GM12878 (cell line): ENCODE measurements at regions not wholly inside any gene's neighbourhood (a gene's known extent, or its start where the extent isn't known, plus 50 kb on each side); places are given as distances from the start of the nearest gene placed in this dataset.

Experiments
- BCL11A ChIP-seq: IDR thresholded peaks from 2 replicates; pipeline ENCODE4 v1.6.1; 2011; ENCODE audit warnings: low read depth, low read length
- EZH2 ChIP-seq: IDR thresholded peaks from 2 replicates; pipeline ENCODE4 v1.6.1; 2012; ENCODE audit warnings: low read depth, mild to moderate bottlenecking, control low read depth, inconsistent platforms, low read length, borderline replicate concordance; ENCODE audit not compliant: control insufficient read depth
- JUND ChIP-seq: IDR thresholded peaks from 2 replicates; pipeline ENCODE4 v1.6.1; 2012; ENCODE audit warnings: low read depth, mild to moderate bottlenecking, low read length, improper control_type of control experiment, moderate library complexity
- KDM1A ChIP-seq: fragments of 200-600 bp; sonication (generic); IDR thresholded peaks from 2 replicates; pipeline ENCODE4 v1.6.1; 2016; ENCODE audit warnings: borderline replicate concordance
- MEF2A ChIP-seq: IDR thresholded peaks from 2 replicates; pipeline ENCODE4 v1.6.1; 2011; ENCODE audit warnings: low read depth, mild to moderate bottlenecking, low read length, moderate library complexity; ENCODE audit not compliant: insufficient read depth
- MXI1 ChIP-seq: fragments of 150-350 bp; IDR thresholded peaks from 2 replicates; pipeline ENCODE4 v1.6.1; 2011; ENCODE audit warnings: low read depth, mild to moderate bottlenecking, inconsistent platforms, low read length, improper control_type of control experiment
- NR2C2 ChIP-seq: IDR thresholded peaks from 2 replicates; pipeline ENCODE4 v1.6.1; 2011; ENCODE audit warnings: borderline replicate concordance, low read depth; ENCODE audit not compliant: control insufficient read depth, insufficient read length
- POLR2A ChIP-seq: IDR thresholded peaks from 2 replicates; pipeline ENCODE4 v1.6.1; 2011; ENCODE audit warnings: low read depth, mild to moderate bottlenecking, low read length
- STAT1 ChIP-seq: fragments of 450-650 bp; conservative IDR thresholded peaks from 2 replicates; pipeline ENCODE4 v1.6.1; 2014; ENCODE audit warnings: antibody characterized with exemption, mild to moderate bottlenecking
- TCF12 ChIP-seq: IDR thresholded peaks from 2 replicates; pipeline ENCODE4 v1.6.1; 2011; ENCODE audit warnings: low read depth, mild to moderate bottlenecking, low read length
- TCF7 ChIP-seq: IDR thresholded peaks from 2 replicates; pipeline ENCODE4 v1.6.1; 2014; ENCODE audit warnings: antibody characterized with exemption, borderline replicate concordance
- ZZZ3 ChIP-seq: IDR thresholded peaks from 2 replicates; pipeline ENCODE4 v1.6.1; 2011; ENCODE audit warnings: low read depth; ENCODE audit not compliant: control insufficient read depth, insufficient read length
- TF ChIP-seq, protein P1 (sequence below), 3 experiments: IDR thresholded peaks in 2 of 3; conservative IDR thresholded peaks in 1 of 3; 2 replicates each; pipeline ENCODE4 v1.5.1; 2011; ENCODE audit warnings: low read depth in 3 of 3, low read length in 3 of 3, mild to moderate bottlenecking in 3 of 3, control low read depth in 2 of 3, moderate library complexity in 2 of 3, inconsistent platforms in 1 of 3, mixed read lengths in 1 of 3; ENCODE audit not compliant: control insufficient read depth in 2 of 3, insufficient read depth in 1 of 3; ENCODE audit errors: extremely low read depth in 1 of 3
- TF ChIP-seq, protein P2 (sequence below): IDR thresholded peaks from 2 replicates; pipeline ENCODE4 v1.6.1; 2012; ENCODE audit warnings: low read depth, low read length, improper control_type of control experiment

- TF ChIP-seq STAT1 (no peak), KDM1A (no peak), BCL11A (no peak), NR2C2 (no peak), JUND (no peak), MXI1 (no peak), MEF2A (no peak), TCF7 (no peak), TCF12 (no peak), ZZZ3 (no peak), POLR2A (no peak), EZH2 (no peak)
- TF ChIP-seq, protein P1, sequence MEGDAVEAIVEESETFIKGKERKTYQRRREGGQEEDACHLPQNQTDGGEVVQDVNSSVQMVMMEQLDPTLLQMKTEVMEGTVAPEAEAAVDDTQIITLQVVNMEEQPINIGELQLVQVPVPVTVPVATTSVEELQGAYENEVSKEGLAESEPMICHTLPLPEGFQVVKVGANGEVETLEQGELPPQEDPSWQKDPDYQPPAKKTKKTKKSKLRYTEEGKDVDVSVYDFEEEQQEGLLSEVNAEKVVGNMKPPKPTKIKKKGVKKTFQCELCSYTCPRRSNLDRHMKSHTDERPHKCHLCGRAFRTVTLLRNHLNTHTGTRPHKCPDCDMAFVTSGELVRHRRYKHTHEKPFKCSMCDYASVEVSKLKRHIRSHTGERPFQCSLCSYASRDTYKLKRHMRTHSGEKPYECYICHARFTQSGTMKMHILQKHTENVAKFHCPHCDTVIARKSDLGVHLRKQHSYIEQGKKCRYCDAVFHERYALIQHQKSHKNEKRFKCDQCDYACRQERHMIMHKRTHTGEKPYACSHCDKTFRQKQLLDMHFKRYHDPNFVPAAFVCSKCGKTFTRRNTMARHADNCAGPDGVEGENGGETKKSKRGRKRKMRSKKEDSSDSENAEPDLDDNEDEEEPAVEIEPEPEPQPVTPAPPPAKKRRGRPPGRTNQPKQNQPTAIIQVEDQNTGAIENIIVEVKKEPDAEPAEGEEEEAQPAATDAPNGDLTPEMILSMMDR (IDR thresholded peaks at IDR 0.05 in 2 of 3, conservative IDR thresholded peaks at IDR 0.05 in 1 of 3; ENCODE audit: control insufficient read depth in 2 of 3, extremely low read depth in 1 of 3, insufficient read depth in 1 of 3, low read depth in 3 of 3, low read length in 3 of 3): no peak
- TF ChIP-seq, protein P2, sequence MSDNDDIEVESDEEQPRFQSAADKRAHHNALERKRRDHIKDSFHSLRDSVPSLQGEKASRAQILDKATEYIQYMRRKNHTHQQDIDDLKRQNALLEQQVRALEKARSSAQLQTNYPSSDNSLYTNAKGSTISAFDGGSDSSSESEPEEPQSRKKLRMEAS: no peak
Observed at GRCh38 chr15:69660114-69660513, 207.5 kb downstream of the RPLP1 start.
